Thyroid gland (tissue), 4 donors: ENCODE measurements at regions not wholly inside any gene's neighbourhood (a gene's known extent, or its start where the extent isn't known, plus 50 kb on each side); places are given as distances from the start of the nearest gene placed in this dataset.

Experiments
- DNase-seq, 2 donors: peaks; one replicate each; pipeline ENCODE4 v3.0.0-alpha.2; 2019
- H3K27ac ChIP-seq, 3 donors: fragments of 200-600 bp; sonication (generic); 1 replicate in 2 of 3; 2 replicates in 1 of 3; pipeline ENCODE4 v1.5.1; 2016 to 2019; ENCODE audit warnings: mild to moderate bottlenecking in 1 of 3, moderate library complexity in 1 of 3
- H3K27me3 ChIP-seq: fragments of 200-600 bp; sonication (generic); one replicate; pipeline ENCODE4 v1.5.1; 2019
- H3K36me3 ChIP-seq, 2 donors: fragments of 200-600 bp; sonication (generic); one replicate each; pipeline ENCODE4 v1.5.1; 2016 to 2019
- H3K4me1 ChIP-seq, 2 donors: fragments of 200-600 bp; sonication (generic); one replicate each; pipeline ENCODE4 v1.5.1; 2017 to 2019
- H3K4me3 ChIP-seq, 3 donors: fragments of 200-600 bp; sonication (generic); replicated peaks in 1 of 3; 1 replicate in 2 of 3; 2 replicates in 1 of 3; pipeline ENCODE4 v1.5.1; 2016; ENCODE audit warnings: mild to moderate bottlenecking in 1 of 3
- H3K9me3 ChIP-seq: fragments of 200-600 bp; sonication (generic); one replicate; pipeline ENCODE4 v1.5.1; 2017
- POLR2A ChIP-seq, 2 donors: fragments of 450-650 bp; IDR thresholded peaks; one replicate each; pipeline ENCODE4 v1.6.1; 2017; ENCODE audit warnings: antibody characterized with exemption in 2 of 2, mild to moderate bottlenecking in 2 of 2, moderate library complexity in 1 of 2
- WGBS, 2 donors: methylation state at CpG; one replicate each; pipeline ENCODE4 v1.1.5; 2017; 5-methylcytosine and 5-hydroxymethylcytosine counted together
- intact Hi-C: fragments of 100-400 bp; cut with DNase I; formaldehyde crosslinking; loops from one replicate; pipeline ENCODE4 v1.15.1; 2023
- TF ChIP-seq, protein P1 (sequence below), 6 experiments: fragments of 200-600 bp in 3 of 6; fragments of 450-650 bp in 3 of 6; sonication (generic) in 3 of 6; IDR thresholded peaks; one replicate each; pipeline ENCODE4 v1.5.1; 2016 to 2019; ENCODE audit warnings: antibody characterized with exemption in 6 of 6, mild to moderate bottlenecking in 2 of 6, inconsistent platforms in 1 of 6, moderate library complexity in 1 of 6

GRCh38 chr5:100249211-100249883 is 285.8 kb upstream of the FAM174A start:
- H3K27me3 ChIP-seq = no peaks in the 10 kb centered on the region
- no peak overlapping the region for H3K4me3 ChIP-seq
- H3K27ac ChIP-seq = no peak overlapping the region
- DNase-seq = no peak
- no peaks in the 10 kb centered on the region for H3K9me3 ChIP-seq
- TF ChIP-seq POLR2A (IDR thresholded peaks at IDR 0.05) = no peak
- H3K36me3 ChIP-seq = no peaks in the 10 kb centered on the region
- 77 to 81% methylated on average over 3 to 4 of the region's 4 CpGs for WGBS, 2 donors
- intact Hi-C loops = no loop called here
- H3K4me1 ChIP-seq = no peaks in the 10 kb centered on the region

GRCh38 chr5:100232736-100233135 is 302.4 kb upstream of the FAM174A start:
- Histone ChIP-seq H3K4me3 (no peak overlapping the region), H3K27me3 (no peaks in the 10 kb centered on the region), H3K36me3 (no peaks in the 10 kb centered on the region), H3K27ac (no peak overlapping the region), H3K9me3 (no peaks in the 10 kb centered on the region), H3K4me1 (no peaks in the 10 kb centered on the region)
- 77 to 79% methylated on average over 3 of the region's 3 CpGs for WGBS, 2 donors
- intact Hi-C loops = no loop called here
- TF ChIP-seq, protein P1, sequence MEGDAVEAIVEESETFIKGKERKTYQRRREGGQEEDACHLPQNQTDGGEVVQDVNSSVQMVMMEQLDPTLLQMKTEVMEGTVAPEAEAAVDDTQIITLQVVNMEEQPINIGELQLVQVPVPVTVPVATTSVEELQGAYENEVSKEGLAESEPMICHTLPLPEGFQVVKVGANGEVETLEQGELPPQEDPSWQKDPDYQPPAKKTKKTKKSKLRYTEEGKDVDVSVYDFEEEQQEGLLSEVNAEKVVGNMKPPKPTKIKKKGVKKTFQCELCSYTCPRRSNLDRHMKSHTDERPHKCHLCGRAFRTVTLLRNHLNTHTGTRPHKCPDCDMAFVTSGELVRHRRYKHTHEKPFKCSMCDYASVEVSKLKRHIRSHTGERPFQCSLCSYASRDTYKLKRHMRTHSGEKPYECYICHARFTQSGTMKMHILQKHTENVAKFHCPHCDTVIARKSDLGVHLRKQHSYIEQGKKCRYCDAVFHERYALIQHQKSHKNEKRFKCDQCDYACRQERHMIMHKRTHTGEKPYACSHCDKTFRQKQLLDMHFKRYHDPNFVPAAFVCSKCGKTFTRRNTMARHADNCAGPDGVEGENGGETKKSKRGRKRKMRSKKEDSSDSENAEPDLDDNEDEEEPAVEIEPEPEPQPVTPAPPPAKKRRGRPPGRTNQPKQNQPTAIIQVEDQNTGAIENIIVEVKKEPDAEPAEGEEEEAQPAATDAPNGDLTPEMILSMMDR (IDR thresholded peaks at IDR 0.05) = no peak
- TF ChIP-seq POLR2A (IDR thresholded peaks at IDR 0.05) = no peak
- no peak for DNase-seq

GRCh38 chr5:100188778-100189177 is 346.4 kb upstream of the FAM174A start:
- Histone ChIP-seq H3K36me3 (no peaks in the 10 kb centered on the region), H3K27ac (no peak overlapping the region), H3K27me3 (no peaks in the 10 kb centered on the region), H3K4me1 (no peaks in the 10 kb centered on the region), H3K4me3 (no peak overlapping the region), H3K9me3 (no peaks in the 10 kb centered on the region)
- DNase-seq = no peak
- intact Hi-C loops = no loop called here
- TF ChIP-seq, protein P1 (IDR thresholded peaks at IDR 0.05) = no peak
- TF ChIP-seq POLR2A (IDR thresholded peaks at IDR 0.05) = no peak
- 81 to 83% methylated on average over 1 of the region's 1 CpG for WGBS, 2 donors

DNA sequence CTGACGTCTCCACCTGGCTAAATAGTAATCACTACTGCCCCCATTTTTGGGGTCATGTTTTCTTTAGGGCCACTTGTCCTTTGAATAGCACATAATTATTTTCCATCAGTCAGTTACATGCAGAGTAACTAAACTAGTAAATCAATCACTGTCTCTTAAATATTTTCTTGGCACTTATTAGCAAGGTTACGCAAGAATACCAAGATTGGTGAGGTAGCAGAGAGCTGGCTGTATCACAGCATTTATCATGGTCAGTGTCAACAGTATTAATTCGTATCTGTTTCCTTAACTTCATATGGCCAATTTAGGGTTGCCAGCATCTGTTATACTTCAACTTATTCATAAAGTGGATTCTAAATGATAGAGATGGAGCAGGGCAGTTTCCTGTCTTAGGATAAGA is 346.8 kb upstream of the FAM174A start:
- no peak for TF ChIP-seq POLR2A (IDR thresholded peaks at IDR 0.05)
- TF ChIP-seq, protein P1 (IDR thresholded peaks at IDR 0.05) = no peak
- H3K4me1 ChIP-seq = no peaks in the 10 kb centered on the region
- no peak for DNase-seq
- H3K27me3 ChIP-seq = no peaks in the 10 kb centered on the region
- no peak overlapping the region for H3K27ac ChIP-seq
- no peaks in the 10 kb centered on the region for H3K36me3 ChIP-seq
- H3K4me3 ChIP-seq = no peak overlapping the region
- 71 to 76% methylated on average over 3 of the region's 3 CpGs for WGBS, 2 donors
- intact Hi-C loops = no loop called here
- no peaks in the 10 kb centered on the region for H3K9me3 ChIP-seq

GRCh38 chr5:100186181-100186580 is 349.0 kb upstream of the FAM174A start:
- Histone ChIP-seq H3K9me3 (no peaks in the 10 kb centered on the region), H3K36me3 (no peaks in the 10 kb centered on the region), H3K27me3 (no peaks in the 10 kb centered on the region), H3K27ac (no peak overlapping the region), H3K4me1 (no peaks in the 10 kb centered on the region), H3K4me3 (no peak overlapping the region)
- intact Hi-C loops = no loop called here
- no peak for TF ChIP-seq POLR2A (IDR thresholded peaks at IDR 0.05)
- TF ChIP-seq, protein P1 (IDR thresholded peaks at IDR 0.05) = no peak
- no peak for DNase-seq
- 51 to 57% methylated on average over 2 of the region's 2 CpGs for WGBS, 2 donors
